H1 (cell line): ENCODE measurements at regions not wholly inside any gene's neighbourhood (a gene's known extent, or its start where the extent isn't known, plus 50 kb on each side); places are given as distances from the start of the nearest gene placed in this dataset.

Experiments
- CTCF ChIA-PET: fragments of 300-600 bp; sonication (Branson Sonifier 250); formaldehyde crosslinking; loops from one replicate; lab custom pipeline; 2021; ENCODE audit not compliant: partially characterized antibody; lab: Charles Lee
- POLR2A ChIA-PET: fragments of 300-600 bp; sonication (Branson Sonifier 250); formaldehyde crosslinking; loops from one replicate; lab custom pipeline; 2021; ENCODE audit warnings: inconsistent platforms; ENCODE audit not compliant: partially characterized antibody; lab: Charles Lee
- DNase-seq, 2 experiments: peaks; one replicate each; pipeline versions ENCODE4 v3.0.0 to v3.0.0-alpha.2; 2010 to 2022; ENCODE audit warnings: low spot score in 2 of 2, low read depth in 1 of 2, mixed read lengths in 1 of 2
- FAIRE-seq: peaks from 2 replicates; lab custom pipeline; 2011; peaks lifted over from hg19 to GRCh38; lab: Jason Lieb, UNC
- H2AFZ ChIP-seq: 2 replicates; pipeline ENCODE4 v1.8.1; 2012; ENCODE audit warnings: low read length, inconsistent platforms
- H2AK5ac ChIP-seq: 2 replicates; pipeline ENCODE4 v1.6.1; 2013; ENCODE audit warnings: low read depth, low read length
- H2BK120ac ChIP-seq: replicated peaks from 2 replicates; pipeline ENCODE3; 2013; ENCODE audit warnings: low read depth, low read length, inconsistent platforms
- H2BK12ac ChIP-seq: 2 replicates; pipeline ENCODE4 v1.6.1; 2013; ENCODE audit warnings: low read depth, low read length
- H2BK15ac ChIP-seq: 2 replicates; pipeline ENCODE4 v1.6.1; 2013; ENCODE audit warnings: low read length
- H2BK20ac ChIP-seq: 2 replicates; pipeline ENCODE4 v1.6.1; 2013; ENCODE audit warnings: low read length
- H2BK5ac ChIP-seq: 2 replicates; pipeline ENCODE4 v1.6.1; 2013; ENCODE audit warnings: low read depth, low read length
- H3K14ac ChIP-seq: 2 replicates; pipeline ENCODE4 v1.6.1; 2013; ENCODE audit warnings: inconsistent platforms; ENCODE audit not compliant: insufficient read length
- H3K18ac ChIP-seq: 2 replicates; pipeline ENCODE4 v1.6.1; 2013; ENCODE audit warnings: low read length; ENCODE audit errors: extremely low read depth
- H3K23ac ChIP-seq: 2 replicates; pipeline ENCODE4 v1.6.1; 2013; ENCODE audit warnings: inconsistent platforms; ENCODE audit not compliant: insufficient read length
- H3K23me2 ChIP-seq: 2 replicates; pipeline ENCODE4 v1.6.1; 2013; ENCODE audit warnings: low read depth, low read length
- H3K27ac ChIP-seq: 2 replicates; pipeline ENCODE4 v1.6.1; 2011; ENCODE audit warnings: low read depth, low read length, inconsistent platforms
- H3K27me3 ChIP-seq, 4 experiments: replicated peaks in 1 of 4; 1 replicate in 1 of 4; 2 replicates in 3 of 4; pipeline versions ENCODE4 v1.6.1 to v1.8.1; 2011 to 2013; ENCODE audit warnings: low read length in 3 of 4, mild to moderate bottlenecking in 3 of 4, inconsistent platforms in 2 of 4, mixed read lengths in 2 of 4, moderate library complexity in 1 of 4; ENCODE audit not compliant: control insufficient read depth in 3 of 4, insufficient read depth in 3 of 4; ENCODE audit errors: extremely low read depth in 1 of 4
- H3K36me3 ChIP-seq, 4 experiments: 2 replicates each; pipeline versions ENCODE4 v1.6.1 to v1.8.1; 2011 to 2013; ENCODE audit warnings: mild to moderate bottlenecking in 4 of 4, low read length in 3 of 4, moderate library complexity in 2 of 4, control low read depth in 1 of 4, inconsistent platforms in 1 of 4; ENCODE audit not compliant: insufficient read depth in 4 of 4, control insufficient read depth in 2 of 4
- H3K4ac ChIP-seq: replicated peaks from 2 replicates; pipeline ENCODE3; 2013; ENCODE audit warnings: low read length, low read depth, mixed read lengths, inconsistent platforms; ENCODE audit not compliant: insufficient read length
- H3K4me1 ChIP-seq, 4 experiments: replicated peaks in 1 of 4; 1 replicate in 1 of 4; 2 replicates in 3 of 4; pipeline versions ENCODE4 v1.6.1 to v1.8.1; 2011 to 2013; ENCODE audit warnings: low read length in 3 of 4, inconsistent platforms in 2 of 4, mixed read lengths in 1 of 4; ENCODE audit not compliant: insufficient read depth in 4 of 4, control insufficient read depth in 3 of 4
- H3K4me2 ChIP-seq, 2 experiments: 2 replicates each; pipeline versions ENCODE4 v1.6.1 to v1.8.1; 2011 to 2013; ENCODE audit warnings: low read depth in 2 of 2, low read length in 2 of 2, control low read depth in 1 of 2, inconsistent platforms in 1 of 2, mild to moderate bottlenecking in 1 of 2; ENCODE audit not compliant: insufficient read depth in 1 of 2
- H3K4me3 ChIP-seq, 4 experiments: fragments of 200-600, 300-600 bp in 1 of 4; sonication (generic), shearing (Covaris generic), sonication (Bioruptor Twin) in 1 of 4; 2 replicates each; pipeline versions ENCODE4 v1.5.1 to v1.8.1; 2011 to 2016; ENCODE audit warnings: low read length in 4 of 4, low read depth in 3 of 4, control low read depth in 2 of 4, inconsistent platforms in 2 of 4, mild to moderate bottlenecking in 2 of 4, mixed read lengths in 1 of 4, moderate library complexity in 1 of 4; ENCODE audit not compliant: insufficient read depth in 2 of 4; ENCODE audit errors: extremely low read depth in 1 of 4
- H3K56ac ChIP-seq: replicated peaks from 2 replicates; pipeline ENCODE3; 2013; ENCODE audit warnings: low read depth, mild to moderate bottlenecking, mixed read lengths, low read length, inconsistent platforms; ENCODE audit not compliant: insufficient read length
- H3K79me1 ChIP-seq: 2 replicates; pipeline ENCODE4 v1.6.1; 2013; ENCODE audit warnings: low read depth, low read length, control low read depth
- H3K79me2 ChIP-seq, 2 experiments: 2 replicates each; pipeline versions ENCODE4 v1.6.1 to v1.8.1; 2012 to 2013; ENCODE audit warnings: low read length in 2 of 2, mild to moderate bottlenecking in 2 of 2, inconsistent platforms in 1 of 2; ENCODE audit not compliant: insufficient read depth in 2 of 2, control insufficient read depth in 1 of 2
- H3K9ac ChIP-seq, 4 experiments: replicated peaks in 1 of 4; 1 replicate in 1 of 4; 2 replicates in 3 of 4; pipeline versions ENCODE4 v1.6.1 to v1.8.1; 2011 to 2013; ENCODE audit warnings: low read depth in 3 of 4, low read length in 3 of 4, control low read depth in 2 of 4, mild to moderate bottlenecking in 2 of 4, moderate library complexity in 2 of 4, inconsistent platforms in 1 of 4; ENCODE audit errors: extremely low read depth in 1 of 4
- H3K9me3 ChIP-seq, 2 experiments: 2 replicates each; pipeline versions ENCODE4 v1.6.1 to v1.8.1; 2012 to 2013; ENCODE audit warnings: mild to moderate bottlenecking in 2 of 2, moderate library complexity in 2 of 2, control low read depth in 1 of 2, inconsistent platforms in 1 of 2, low read depth in 1 of 2, low read length in 1 of 2, mixed read lengths in 1 of 2; ENCODE audit not compliant: insufficient read depth in 2 of 2
- H4K20me1 ChIP-seq, 2 experiments: replicated peaks in 1 of 2; 2 replicates each; pipeline versions ENCODE3 to v1.8.1; 2011 to 2013; ENCODE audit warnings: inconsistent platforms in 2 of 2, low read length in 2 of 2, mild to moderate bottlenecking in 1 of 2; ENCODE audit not compliant: insufficient read depth in 2 of 2, control insufficient read depth in 1 of 2
- H4K5ac ChIP-seq: 2 replicates; pipeline ENCODE4 v1.6.1; 2013; ENCODE audit warnings: low read length, low read depth, mixed read lengths, inconsistent platforms; ENCODE audit not compliant: insufficient read length
- H4K8ac ChIP-seq: 2 replicates; pipeline ENCODE4 v1.8.0; 2013; ENCODE audit warnings: mild to moderate bottlenecking, moderate library complexity, low read length, inconsistent platforms; ENCODE audit not compliant: insufficient read depth; ENCODE audit errors: extremely low read depth
- H4K91ac ChIP-seq: replicated peaks from 2 replicates; pipeline ENCODE3; 2013; ENCODE audit warnings: low read length, mixed read lengths, inconsistent platforms; ENCODE audit not compliant: insufficient read length
- CBX5 ChIP-seq: fragments of 300-800, 300-1000 bp; sonication (generic); IDR thresholded peaks from 2 replicates; pipeline ENCODE4 v1.7.1; 2016; ENCODE audit warnings: antibody characterized with exemption, low read length, low read depth
- WGBS, 2 experiments: shearing (Covaris generic) in 1 of 2; methylation state at CpG; one replicate each; pipeline versions ENCODE4 v1.1.6 to v1.1.7; 2013 to 2015; ENCODE audit warnings: low lambda C conversion rate in 2 of 2, mixed read lengths in 2 of 2, inconsistent platforms in 1 of 2, low coverage in 1 of 2, missing lambda C conversion rate in 1 of 2; ENCODE audit not compliant: insufficient replicate concordance in 2 of 2, insufficient coverage in 1 of 2, insufficient read length in 1 of 2; ENCODE audit errors: extremely low coverage in 1 of 2, missing lambda C conversion rate in 1 of 2; 5-methylcytosine and 5-hydroxymethylcytosine counted together

DNA sequence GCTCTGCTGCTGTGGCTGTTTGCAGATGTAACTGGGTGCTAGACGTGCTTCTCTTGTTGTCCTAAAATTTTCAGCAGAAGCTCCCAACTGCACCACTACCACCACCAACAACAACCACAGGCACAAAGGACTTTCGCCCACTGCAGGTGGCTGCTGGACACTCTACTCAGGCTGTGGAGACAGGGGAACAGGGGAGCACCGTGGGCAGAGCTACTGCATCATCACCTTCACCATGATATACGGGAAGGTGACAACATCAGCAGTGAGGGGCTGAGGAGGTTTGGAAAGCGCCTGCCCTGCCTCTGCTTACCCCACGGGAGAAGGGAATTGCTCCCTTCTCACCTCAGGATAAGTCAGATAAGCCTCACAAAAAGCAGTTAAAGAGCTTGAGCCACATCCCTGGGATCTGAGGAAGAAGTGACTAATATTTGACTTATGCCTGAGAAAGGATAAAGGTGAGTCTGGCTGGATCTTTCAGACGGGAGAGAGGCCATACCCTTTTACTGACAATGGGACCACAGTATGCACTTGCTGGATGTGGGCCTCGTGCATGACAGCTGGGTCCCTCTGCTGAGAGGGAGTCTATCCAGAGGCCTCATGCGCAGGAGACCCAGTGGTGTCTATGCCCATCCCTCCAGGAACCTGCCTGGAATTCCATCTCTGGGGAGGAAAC, 217.6 kb downstream of the KLF6 start:
- FAIRE-seq (no peak), DNase-seq (no peak)
- no peak overlapping the region for H4K91ac ChIP-seq
- no peak overlapping the region for H2AFZ ChIP-seq
- CTCF ChIA-PET: no interaction called here
- no peaks in the 10 kb centered on the region; a peak in 2 of 7 replicates for H3K4me1 ChIP-seq
- no peak overlapping the region for H3K27ac ChIP-seq
- no peak overlapping the region for H2BK20ac ChIP-seq
- no peak overlapping the region for H2AK5ac ChIP-seq
- H3K4me3 ChIP-seq: no peak overlapping the region
- no peak for TF ChIP-seq CBX5
- H3K27me3 ChIP-seq: no peaks in the 10 kb centered on the region
- H3K79me1 ChIP-seq: no peaks in the 10 kb centered on the region
- peaks cover 3 to 5% of the 10 kb centered on the region in 2 experiments; a peak in 1 of 4 replicates for H3K9me3 ChIP-seq
- 89% methylated on average over 9 of the region's 9 CpGs; no CpG with 5 or more reads in 1 of the 2 experiments for WGBS, 2 experiments
- no peaks in the 10 kb centered on the region for H3K23me2 ChIP-seq
- no peak overlapping the region for H3K18ac ChIP-seq
- H2BK12ac ChIP-seq: no peak overlapping the region
- no peak overlapping the region for H2BK15ac ChIP-seq
- no peak overlapping the region for H4K5ac ChIP-seq
- no peak overlapping the region for H2BK120ac ChIP-seq
- H4K8ac ChIP-seq: no peak overlapping the region
- no peak overlapping the region for H3K4ac ChIP-seq
- H3K9ac ChIP-seq: no peak overlapping the region
- no peaks in the 10 kb centered on the region for H3K36me3 ChIP-seq
- no peak overlapping the region for H3K4me2 ChIP-seq
- POLR2A ChIA-PET: no interaction called here
- H3K79me2 ChIP-seq: no peaks in the 10 kb centered on the region
- no peaks in the 10 kb centered on the region for H4K20me1 ChIP-seq
- no peak overlapping the region for H3K14ac ChIP-seq
- no peak overlapping the region for H3K56ac ChIP-seq
- no peak overlapping the region for H3K23ac ChIP-seq
- H2BK5ac ChIP-seq: no peak overlapping the region
